Stimulated activated naive CD8-positive, alpha-beta T cell treated with anti-CD3 and anti-CD28 coated beads, Interleukin-15, Interleukin-2, amounts not matched to agents 100 U/mL and 50 U/mL, for 24 hours (primary cell): ENCODE measurements at regions not wholly inside any gene's neighbourhood (a gene's known extent, or its start where the extent isn't known, plus 50 kb on each side); places are given as distances from the start of the nearest gene placed in this dataset.

Source experiments
- ATAC-seq: fragments of 150-1000 bp; cut with Tn5 transposase; one replicate; pipeline ENCODE4 v1.10.0; 2021
- DNase-seq: peaks from one replicate; pipeline ENCODE4 v3.0.0; 2021

DNA sequence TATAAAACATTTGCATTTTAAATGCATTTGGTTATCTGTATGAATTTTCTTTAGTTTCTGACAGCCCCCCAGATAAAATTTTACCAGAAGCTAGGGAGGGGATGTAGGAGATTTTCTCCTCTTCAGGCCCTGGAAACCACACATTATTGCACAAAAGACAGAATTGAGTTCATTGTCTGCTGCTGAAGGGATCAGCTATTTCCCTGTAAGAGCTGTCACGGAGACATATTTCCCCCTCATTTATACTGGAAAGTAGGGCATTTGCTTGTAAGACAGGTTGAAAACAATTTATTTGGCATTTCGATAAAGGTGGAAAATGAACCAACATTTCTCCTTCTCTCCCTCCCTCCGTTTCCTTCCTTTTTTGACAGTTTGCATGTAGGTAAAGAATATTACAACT lies 241.3 kb upstream of the LCORL start:
- ATAC-seq: no peak
- DNase-seq: no peak

DNA sequence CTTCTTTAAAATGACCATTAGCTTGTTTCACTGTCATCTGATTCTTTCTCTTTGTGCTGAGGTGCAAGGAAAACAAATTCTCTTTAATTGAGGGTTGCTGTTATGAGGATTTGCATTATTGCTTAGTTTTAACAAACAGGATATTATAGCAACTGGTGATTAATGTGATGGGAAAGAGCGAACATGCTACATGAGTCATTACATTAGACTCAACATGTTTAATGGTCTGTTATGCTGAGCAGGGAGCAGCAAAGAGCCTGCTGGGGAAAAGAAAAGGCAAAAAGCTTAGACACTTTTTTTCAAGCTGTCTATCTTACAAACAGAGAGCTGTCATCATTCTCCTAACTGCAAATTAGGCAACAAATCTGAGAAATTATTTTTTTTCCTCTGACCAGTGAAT lies 230.5 kb upstream of the LCORL start:
- no peak for DNase-seq

DNA sequence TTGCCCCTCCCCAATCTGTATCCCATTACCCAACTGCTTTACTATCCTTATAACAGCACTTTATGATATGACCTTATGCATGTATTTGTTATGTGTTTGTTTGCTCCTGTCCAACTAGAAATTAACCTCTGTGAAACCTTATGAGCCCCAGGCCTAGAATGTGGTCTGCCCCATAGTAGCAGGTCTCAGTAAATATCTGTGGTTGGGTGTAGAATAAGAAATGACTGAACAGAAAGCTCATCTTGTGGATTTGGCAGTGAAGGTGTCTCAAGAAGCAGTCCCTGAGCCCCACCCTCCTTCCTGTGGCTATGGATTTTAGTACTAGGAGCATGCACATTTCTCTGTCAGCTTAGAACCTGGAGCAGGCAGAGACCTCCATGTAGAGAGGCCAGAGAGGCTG lies 229.0 kb upstream of the LCORL start:
- ATAC-seq (no peak), DNase-seq (no peak)

More for the DNA sequence above, 230.5 kb upstream of the LCORL start:
- ATAC-seq: no peak

DNA sequence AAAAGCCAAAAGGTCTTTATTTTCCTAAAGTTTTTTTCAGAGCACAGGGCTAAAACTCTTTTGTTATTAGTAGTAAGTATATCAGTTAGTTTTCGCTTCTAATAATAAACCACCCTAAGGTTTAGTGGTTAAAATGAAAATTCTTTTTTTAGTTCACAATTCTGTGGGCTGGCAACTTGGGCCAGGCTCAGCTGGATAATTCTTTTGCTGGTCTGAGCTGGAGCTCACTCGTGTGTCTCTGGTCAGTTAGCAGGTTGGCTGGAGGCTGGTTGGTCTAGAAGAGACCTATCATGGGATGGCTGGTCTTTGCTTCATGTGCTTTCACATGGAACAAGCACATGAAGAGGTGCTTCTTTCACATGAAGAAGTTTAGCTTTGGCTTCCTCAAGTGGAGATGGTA lies 227.1 kb upstream of the LCORL start:
- no peak for DNase-seq
- no peak for ATAC-seq

DNA sequence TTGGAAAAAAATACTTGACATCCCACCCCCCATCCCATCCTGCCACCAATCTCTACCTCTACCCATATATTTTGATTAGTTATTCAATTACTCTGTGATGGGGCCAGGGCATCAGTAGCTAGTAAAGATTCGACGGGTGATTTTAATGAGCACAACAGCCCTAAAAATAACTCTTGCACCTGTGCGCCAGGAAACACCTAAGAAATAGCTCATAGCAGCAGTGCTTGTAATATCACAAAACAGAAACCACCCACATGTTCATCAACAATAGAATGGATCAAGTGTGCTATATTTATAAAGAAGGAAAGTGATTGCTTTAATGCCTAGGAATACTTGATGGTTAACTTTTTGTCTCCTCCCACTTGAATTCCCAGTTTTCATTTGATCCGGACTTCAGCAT lies 225.6 kb upstream of the LCORL start:
- DNase-seq: no peak
- no peak for ATAC-seq

DNA sequence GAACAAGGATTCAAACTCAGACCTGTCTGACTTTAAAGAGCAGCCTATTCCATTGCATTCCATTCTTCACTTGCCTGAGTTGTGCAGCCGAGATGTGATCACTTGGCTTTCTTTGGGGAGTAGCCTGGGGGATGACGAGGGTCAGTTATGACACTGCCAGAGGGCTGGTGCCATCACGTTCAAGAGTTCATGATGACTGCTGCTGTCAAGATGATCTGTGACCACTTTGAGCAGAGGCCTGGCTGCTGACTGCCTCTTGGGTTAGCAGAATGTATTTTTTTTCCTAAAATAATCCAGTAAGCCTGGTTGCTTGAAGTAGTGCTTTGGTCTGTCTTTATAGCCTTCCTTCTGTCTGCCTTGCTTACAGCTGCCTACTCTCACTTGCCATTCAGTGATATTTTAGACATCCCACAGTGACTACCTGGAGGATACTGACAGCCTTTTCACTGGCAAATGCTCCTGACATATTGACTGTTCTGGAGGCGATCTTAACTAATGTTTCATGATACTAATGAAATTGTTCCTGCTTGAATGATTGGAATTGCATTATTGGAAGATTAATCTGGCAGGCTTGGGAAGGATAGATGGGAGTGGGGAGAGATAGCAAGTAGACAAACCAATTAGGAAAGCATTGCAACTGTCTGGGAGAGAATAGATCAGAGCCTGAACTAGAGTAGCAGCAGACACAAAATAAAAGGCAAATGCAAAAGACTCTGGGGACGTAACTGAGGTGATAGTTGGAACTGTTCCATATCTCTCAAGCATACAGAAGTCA lies 221.6 kb upstream of the LCORL start:
- DNase-seq (no peak), ATAC-seq (no peak)

DNA sequence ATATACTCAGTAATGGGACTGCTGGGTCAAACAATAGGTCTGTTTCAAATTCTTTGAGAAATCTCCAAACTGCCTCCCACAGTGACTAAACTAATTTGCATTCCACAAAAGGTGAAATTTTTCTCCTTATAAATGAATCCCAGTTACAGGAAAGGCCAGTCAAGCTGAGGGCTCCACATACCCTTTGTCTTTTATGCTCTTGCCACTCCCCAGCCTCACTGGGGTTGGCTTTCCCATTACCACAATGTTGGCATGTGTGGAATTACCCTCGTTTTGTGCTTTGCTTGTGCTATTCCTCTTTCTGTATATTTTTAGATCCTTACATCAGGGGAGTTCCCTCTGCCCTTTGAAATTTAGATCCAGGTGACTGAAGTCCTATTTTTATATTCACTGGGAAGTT lies 220.2 kb upstream of the LCORL start:
- ATAC-seq (no peak), DNase-seq (no peak)

DNA sequence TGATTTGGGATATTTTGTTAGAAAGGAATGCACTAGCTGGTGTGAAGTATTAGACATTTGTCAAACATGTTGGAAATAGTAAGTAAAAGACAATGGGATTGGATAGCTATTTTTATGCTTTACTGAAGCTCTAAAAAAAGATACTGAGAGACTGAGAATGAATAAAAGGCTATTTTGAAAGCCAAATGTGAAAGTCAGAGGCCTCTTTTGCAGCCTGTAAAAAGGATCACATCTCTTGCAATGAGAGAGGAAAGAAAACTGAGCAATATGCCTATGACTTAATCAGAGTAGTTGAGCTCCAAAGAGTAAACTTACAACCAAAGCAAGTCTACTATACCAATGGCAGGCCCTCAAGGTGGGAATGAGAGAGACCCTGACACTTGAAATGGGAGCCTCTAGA lies 212.6 kb upstream of the LCORL start:
- DNase-seq: no peak
- no peak for ATAC-seq

DNA sequence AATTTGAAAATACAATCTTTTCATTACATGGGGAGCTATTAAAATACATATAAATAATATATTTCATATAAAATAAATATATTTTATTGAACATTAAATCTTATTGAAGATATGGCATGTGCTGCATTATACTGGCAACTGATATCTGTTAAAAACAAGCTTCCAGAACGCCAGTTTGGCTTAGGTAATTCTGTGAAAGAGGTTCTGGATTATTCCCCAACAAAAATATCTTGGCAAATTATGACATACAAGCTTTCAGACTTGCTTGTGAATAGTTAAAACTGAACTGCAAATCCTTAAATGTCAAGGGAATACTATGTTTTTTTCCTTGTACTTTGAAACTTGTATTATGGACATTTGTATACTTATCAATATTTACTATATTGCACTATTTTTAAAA lies 210.2 kb upstream of the LCORL start:
- ATAC-seq (no peak), DNase-seq (no peak)

DNA sequence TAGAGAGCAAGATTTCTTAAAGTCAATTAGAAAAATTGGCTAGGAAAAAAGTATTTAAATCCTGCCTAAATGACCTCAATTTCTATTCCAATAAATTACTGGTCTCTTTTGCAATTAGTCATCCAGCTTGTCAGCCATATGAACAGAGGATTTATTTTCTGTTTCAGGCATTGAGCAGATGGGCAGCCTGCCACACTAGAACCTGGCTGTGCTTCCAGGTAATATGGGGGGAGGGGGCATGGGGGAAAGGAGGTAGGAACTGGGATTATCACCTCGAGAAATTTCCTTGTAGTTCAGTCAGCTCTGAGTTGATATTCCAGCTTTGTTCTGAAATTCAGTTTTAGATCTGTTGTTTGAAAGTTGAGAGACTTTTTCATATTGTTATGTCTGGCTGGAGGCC lies 206.3 kb upstream of the LCORL start:
- DNase-seq (no peak), ATAC-seq (no peak)

DNA sequence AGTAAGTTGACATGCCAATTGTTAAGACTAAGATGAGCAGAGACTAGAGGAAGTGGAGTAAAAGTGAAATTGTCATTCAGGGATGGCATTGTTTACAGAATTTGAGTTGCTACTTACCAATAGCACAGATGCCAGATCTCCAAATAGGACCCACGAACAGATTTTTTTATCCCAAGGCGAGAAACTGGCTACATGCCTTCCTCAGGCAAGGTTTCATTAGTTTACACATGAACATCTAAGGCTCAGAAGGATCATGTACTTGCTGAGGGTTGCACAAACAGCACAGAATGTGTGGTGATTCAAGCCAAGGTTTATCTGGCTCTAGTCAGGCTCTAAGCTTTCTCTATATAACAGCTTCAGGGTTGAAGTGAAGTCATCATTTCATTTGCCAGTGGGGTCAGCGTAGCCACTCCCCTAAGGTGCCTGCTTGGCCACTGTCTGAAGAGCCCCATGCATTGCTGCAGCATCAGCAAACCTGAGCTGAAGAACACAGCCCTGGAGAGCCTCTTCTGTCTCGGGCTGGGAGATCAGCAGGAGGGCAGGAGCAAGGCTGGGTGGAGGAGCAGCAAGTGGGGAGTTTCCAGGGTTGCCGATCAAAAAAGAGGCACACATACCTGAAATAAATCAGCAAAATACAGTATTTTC lies 193.0 kb upstream of the LCORL start:
- DNase-seq (no peak), ATAC-seq (no peak)

DNA sequence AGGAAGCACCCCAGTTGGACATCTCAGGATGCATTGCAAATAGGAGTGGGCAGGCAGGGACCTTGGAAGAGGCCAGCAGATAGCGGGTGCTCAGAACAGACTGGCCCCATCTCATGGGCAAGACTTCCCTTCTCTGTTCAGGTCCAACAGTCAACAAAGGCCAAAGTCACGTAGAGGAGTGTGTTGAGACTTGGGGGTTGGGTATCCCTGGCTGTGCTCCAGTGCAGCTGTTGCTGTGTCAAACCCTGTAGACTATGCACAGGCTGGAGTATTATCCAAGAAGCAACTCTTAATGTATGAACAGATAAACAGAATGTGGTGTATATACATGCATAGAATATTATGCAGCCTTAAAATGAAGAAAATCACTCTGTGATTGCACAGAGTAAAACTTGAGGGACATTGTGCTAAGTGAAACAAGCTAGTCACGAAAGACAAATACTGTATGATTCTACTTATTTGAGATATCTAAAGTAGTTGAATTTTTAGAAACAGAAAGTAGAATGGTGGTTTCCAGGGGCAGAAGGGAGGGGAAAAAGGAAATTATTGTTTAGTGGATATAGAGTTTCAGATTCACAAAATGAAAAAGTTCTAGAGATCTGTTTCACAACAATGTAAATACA lies 192.1 kb upstream of the LCORL start:
- no peak for DNase-seq
- no peak for ATAC-seq

DNA sequence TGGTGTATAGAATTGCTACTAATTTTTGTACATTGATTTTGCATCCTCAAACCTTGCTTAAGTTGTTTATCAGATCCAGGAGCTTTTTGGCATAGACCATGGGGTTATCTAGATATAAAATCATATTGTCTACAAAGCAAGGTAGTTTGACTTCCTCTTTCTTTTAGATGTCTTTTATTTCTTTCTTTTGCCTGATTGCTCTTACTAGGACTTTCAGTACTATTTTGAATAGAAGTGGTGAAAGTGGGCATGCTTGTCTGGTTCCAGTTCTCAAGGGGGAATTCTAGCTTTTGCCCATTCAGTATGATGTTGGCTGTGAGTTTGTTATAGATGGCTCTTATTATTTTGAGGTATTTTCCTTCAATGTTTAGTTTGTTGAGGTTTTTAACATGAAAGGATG lies 187.9 kb upstream of the LCORL start:
- no peak for ATAC-seq
- no peak for DNase-seq

DNA sequence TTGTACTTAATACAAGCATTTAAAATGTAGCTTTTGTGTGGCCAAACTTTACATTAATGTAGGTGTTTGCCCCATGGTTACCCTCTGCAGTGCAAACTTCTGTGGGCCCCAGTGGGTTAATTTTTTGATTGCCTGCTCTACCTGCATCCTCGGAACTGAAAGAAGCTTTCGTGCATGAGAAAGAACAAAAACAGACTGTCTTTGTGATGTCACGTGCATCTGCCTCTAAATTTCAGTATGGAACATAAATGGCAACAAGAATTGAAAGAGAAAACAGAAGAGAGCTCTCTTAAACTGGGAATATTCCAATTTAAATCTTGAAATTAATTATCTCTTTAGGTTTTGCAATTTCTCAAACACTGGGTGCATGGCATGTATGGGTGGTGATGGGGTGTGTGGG lies 182.4 kb upstream of the LCORL start:
- ATAC-seq (no peak), DNase-seq (no peak)

DNA sequence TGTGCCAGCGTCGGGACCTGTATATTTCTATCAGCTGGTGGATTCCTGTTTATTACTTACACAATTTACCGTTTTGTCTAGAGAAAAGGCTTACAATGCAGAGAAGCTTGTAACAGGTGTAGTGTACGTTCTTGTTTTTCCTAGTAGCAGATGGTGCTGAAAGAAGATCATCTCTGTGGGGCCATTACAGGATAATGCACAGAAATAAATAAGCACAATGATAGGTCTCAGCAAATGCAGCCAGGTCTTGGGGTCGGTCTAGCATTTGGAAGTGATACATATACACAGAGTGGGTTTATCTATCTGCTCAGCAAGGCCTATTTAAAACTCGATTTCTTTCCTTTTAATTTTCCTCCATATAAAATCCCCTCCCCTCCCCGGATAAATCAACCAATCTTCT lies 180.9 kb upstream of the LCORL start:
- DNase-seq: no peak
- no peak for ATAC-seq

DNA sequence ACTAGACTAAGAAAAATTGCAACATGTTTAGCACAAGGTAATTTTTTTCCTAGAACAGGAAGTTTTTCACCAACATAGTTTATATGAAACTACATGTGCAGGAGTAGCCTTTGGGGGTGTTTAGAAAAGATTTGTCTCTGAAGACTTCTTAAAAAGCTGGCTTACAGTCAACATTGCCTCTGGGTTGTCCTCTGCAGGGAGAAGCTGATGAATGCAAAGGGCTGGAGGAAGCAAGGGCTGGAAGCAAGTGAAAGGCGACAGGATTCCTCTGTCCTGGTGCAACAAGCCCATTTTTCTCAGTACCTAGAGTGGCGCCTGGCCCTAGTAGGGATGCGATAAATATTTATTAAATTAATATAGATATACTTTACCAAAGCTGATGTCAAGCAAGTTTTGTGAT lies 180.3 kb upstream of the LCORL start:
- no peak for ATAC-seq

DNA sequence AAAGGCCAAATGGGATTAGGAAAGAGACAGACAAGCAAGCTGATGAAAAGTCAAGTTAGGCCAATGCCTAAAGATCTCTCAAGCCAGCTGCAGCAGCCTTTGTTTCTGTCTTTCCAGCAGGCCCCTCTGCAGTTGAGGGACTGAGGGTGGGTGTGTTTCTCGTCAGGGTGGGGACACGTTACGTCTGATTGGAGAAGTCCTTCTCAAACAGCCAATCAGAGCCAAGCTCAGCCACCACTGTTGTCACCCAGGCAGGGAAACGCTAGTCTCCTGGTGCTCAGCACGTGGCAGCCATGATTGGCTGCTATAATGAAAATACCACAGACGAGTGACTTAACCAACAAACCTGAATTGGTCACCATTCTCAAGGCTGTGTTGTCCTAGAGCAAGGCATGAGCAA lies 177.1 kb upstream of the LCORL start:
- no peak for ATAC-seq

More for the DNA sequence above, 180.3 kb upstream of the LCORL start:
- no peak for DNase-seq

DNA sequence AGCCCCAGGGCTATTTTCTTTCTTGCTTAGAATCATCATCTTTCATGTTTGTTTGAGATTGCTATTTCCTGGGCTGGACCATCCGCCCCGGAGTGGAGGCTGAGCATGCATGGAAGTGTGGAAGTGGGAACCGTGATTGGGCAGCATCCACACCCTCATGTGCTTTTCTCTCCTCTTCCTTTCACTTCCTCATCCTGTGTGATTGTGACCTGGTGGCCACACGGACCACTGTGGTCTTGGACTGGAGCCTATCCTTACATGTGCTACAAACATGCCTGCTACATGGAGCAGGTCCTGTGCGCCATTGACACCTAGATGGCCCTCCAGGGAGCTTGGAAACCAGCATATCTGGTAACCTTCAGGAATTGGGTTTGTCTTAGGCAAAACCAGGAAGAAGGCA lies 175.9 kb upstream of the LCORL start:
- DNase-seq (no peak), ATAC-seq (no peak)

More for the DNA sequence above, 177.1 kb upstream of the LCORL start:
- no peak for DNase-seq

DNA sequence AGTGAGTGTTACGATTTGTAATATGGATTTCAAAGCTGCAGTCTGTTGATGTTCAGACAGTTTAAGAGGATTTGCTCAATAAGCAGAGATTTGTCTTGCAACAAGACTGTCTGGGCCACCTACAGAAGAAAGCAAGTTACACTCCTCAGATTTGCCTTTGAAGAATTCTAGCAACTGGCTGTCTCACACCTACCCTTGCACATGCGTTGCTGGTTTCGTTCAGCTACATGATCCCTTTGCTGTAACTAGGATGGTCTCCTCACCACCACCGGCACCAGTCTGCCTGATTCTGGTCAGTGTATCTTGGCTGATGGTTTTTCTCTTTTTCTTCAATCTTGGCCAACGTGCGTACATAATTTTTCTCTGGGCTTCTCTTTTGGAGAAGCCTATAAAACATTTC lies 172.7 kb upstream of the LCORL start:
- ATAC-seq (no peak), DNase-seq (no peak)

DNA sequence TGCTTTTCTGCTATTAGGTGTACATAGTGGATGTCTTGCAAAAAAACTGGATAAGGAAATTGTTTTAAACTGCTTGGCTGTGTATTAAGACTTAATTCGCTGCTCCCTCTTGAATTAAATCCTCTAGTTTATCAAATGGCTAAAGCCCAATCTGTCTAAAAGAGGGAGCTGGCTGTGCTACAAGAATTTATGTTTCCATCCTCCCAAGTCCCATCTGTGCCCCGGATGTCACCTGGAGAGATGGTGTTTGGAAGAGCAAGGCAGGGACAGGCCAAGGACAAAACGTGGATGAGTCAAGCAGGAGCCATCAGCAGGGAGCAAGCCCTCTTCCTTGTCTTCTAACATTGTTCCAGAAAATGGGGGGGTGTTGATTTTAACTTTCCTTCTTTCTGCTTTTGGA lies 171.3 kb upstream of the LCORL start:
- no peak for DNase-seq

DNA sequence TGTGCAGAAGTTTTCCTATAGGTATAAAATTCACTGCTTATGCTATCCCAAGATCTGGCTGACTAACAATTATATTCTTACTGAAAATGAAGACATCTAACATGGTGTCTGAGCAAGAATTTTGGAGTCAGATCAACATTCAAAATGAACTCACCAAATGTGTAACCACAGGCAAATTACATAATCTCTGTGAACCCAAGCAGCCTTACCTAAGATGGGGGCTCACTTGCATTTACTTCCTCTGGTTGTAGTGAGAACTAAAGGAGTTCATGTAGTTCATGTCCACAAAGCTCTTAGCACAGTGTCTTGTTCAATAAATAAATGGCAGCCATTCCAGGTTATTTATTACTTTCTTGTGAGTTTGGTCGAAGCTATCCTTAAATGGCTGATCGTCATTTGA lies 163.9 kb upstream of the LCORL start:
- no peak for DNase-seq
- ATAC-seq: no peak

More for the DNA sequence above, 171.3 kb upstream of the LCORL start:
- no peak for ATAC-seq

DNA sequence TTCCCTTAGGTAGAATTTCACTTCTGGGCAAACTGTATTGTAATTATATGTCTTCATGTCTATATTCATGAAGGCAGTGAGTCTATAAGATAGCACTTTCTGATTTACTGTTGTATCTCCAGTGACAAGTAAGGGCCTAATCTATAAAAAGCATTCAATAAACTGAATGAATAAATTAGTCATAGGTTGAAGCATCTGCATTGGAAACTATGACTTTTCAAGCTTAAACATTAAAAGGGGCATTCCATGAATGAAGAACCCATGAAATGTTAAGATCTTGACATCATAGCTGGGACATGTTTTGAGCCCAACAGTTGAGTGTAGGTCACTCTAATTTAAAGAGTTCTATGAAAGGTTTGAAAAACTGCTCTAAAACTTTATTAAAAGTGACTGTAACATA lies 159.3 kb upstream of the LCORL start:
- ATAC-seq (no peak), DNase-seq (no peak)

DNA sequence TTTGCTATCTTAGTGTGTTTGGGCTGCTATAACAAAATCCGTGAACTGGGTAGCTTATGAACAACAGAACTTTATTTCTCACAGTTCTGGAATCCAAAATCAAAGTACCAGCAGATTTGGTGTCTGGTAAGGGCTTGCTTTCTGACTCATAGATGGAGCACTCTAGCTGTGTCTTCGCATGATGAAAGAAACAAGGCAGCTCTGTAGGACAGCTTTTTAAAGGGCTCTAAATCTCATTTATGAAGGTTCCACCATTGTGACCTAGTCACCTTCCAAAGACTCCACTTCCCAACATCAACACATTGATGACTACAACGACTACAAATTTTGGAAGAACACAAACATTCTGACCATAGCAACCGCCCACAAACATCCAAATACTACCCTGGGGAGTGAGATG lies 158.6 kb upstream of the LCORL start:
- ATAC-seq (no peak), DNase-seq (no peak)

DNA sequence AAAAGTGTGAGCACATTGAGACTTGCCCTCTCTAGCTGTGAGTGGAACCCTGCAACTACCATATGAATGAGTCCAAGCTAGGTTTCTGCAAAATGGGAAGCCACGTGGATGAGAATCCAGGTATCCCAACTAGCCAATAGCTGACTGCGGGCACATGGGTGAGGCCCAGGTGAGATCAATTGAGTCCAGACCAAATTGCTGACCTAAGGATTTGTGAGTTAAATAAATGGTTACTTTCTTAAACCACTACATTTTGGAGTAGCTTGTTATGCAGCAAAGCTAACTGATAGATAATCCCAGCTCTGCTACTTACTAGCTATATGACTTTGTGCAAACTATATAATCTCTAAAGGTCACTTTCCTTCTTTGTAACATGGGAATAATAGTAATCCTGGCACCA lies 150.3 kb upstream of the LCORL start:
- ATAC-seq (no peak), DNase-seq (no peak)
